ENCODE measurements at regions not wholly inside any gene's neighbourhood (a gene's known extent, or its start where the extent isn't known, plus 50 kb on each side); places are given as distances from the start of the nearest gene placed in this dataset.

GRCh38 chr1:190858140-190858539, 380.5 kb upstream of the BRINP3 start:
- no peak for TF ChIP-seq CTCF (IDR thresholded peaks at IDR 0.05 in 8 of 11, conservative IDR thresholded peaks at IDR 0.05 in 3 of 11)
- TF ChIP-seq POLR2A (IDR thresholded peaks at IDR 0.05), result no peak
- TF ChIP-seq POLR2AphosphoS5 (IDR thresholded peaks at IDR 0.05), result no peak
